ENCODE measurements at regions not wholly inside any gene's neighbourhood (a gene's known extent, or its start where the extent isn't known, plus 50 kb on each side); places are given as distances from the start of the nearest gene placed in this dataset.

DNA sequence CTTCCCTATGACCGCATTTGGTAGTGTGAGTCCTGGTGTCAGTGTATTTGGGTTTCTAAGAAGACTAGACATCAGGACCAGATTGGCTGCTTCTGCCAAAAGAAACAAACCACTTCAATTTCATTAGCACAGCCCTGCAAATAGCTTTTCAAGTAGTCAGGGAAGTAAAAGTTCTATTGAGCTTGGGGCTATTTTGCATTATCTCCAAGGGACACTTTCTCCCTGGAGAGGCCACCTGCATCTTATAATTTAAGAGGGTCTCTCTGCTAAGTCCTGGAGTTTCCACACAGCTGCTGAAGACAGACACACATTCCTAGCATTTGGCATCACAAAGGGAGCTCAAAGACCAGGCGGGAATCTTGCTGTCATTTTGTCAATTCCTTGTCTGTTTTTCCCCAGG is 141.2 kb downstream of the BMP2 start:
- TF ChIP-seq CTCF (conservative IDR thresholded peaks at IDR 0.05; ENCODE audit: low read length) (no peak), EZH2phosphoT487 (IDR thresholded peaks at IDR 0.05; ENCODE audit: borderline replicate concordance) (no peak)
- Histone ChIP-seq H3K4me2 (ENCODE audit: low read depth, low read length, poor library complexity, severe bottlenecking) (no peak overlapping the region), H3K79me2 (ENCODE audit: insufficient read depth, low read length) (no peaks in the 10 kb centered on the region), H3K4me3 (ENCODE audit: low read length, poor library complexity, severe bottlenecking) (no peak overlapping the region), H3K27me3 (ENCODE audit: insufficient read depth, low read length, poor library complexity, severe bottlenecking) (no peaks in the 10 kb centered on the region), H3K9me2 (replicated peaks; ENCODE audit: low read depth, low read length) (no peaks in the 10 kb centered on the region), H2AFZ (ENCODE audit: low read length) (no peak overlapping the region), H3K36me3 (ENCODE audit: insufficient read depth, low read length) (no peaks in the 10 kb centered on the region), H3F3A (ENCODE audit: low read depth) (no peaks in the 10 kb centered on the region), H3K9ac (ENCODE audit: low read depth, low read length, poor library complexity, severe bottlenecking) (no peak overlapping the region), H3K4me1 (ENCODE audit: insufficient read depth, low read length, poor library complexity, severe bottlenecking) (no peaks in the 10 kb centered on the region), H3K9me3 (ENCODE audit: insufficient read depth, low read depth, low read length) (no peaks in the 10 kb centered on the region), H4K20me1 (ENCODE audit: insufficient read depth, low read length, poor library complexity, severe bottlenecking) (no peaks in the 10 kb centered on the region)

DNA sequence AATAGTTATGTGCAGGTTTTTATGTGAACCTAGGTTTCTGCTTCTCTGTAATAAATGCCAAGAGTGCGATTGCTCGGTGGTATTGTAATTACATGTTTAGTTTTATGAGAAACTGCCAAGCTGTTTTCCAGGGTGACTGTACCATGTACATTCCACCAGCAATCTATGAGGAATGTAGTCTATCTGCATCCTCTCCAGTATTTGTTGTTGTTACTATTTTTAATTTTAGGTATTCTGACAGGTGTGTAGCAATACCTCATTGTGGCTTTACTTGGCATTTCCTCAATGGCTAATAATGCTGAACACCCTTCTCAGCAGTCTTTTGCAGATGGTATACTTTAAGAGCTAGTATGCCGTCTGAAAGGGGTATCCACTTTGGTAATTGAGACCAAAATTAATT is 142.1 kb downstream of the BMP2 start:
- no peak for TF ChIP-seq EZH2phosphoT487 (IDR thresholded peaks at IDR 0.05; ENCODE audit: borderline replicate concordance)
- no peak for TF ChIP-seq CTCF (conservative IDR thresholded peaks at IDR 0.05; ENCODE audit: low read length)
- H3K4me2 ChIP-seq (ENCODE audit: low read depth, low read length, poor library complexity, severe bottlenecking): no peak overlapping the region
- no peaks in the 10 kb centered on the region for H4K20me1 ChIP-seq (ENCODE audit: insufficient read depth, low read length, poor library complexity, severe bottlenecking)
- H3K4me1 ChIP-seq (ENCODE audit: insufficient read depth, low read length, poor library complexity, severe bottlenecking): no peaks in the 10 kb centered on the region
- no peak overlapping the region for H3K9ac ChIP-seq (ENCODE audit: low read depth, low read length, poor library complexity, severe bottlenecking)
- H3K4me3 ChIP-seq (ENCODE audit: low read length, poor library complexity, severe bottlenecking): no peak overlapping the region
- no peaks in the 10 kb centered on the region for H3F3A ChIP-seq (ENCODE audit: low read depth)
- H3K9me3 ChIP-seq (ENCODE audit: insufficient read depth, low read depth, low read length): no peaks in the 10 kb centered on the region
- no peaks in the 10 kb centered on the region for H3K79me2 ChIP-seq (ENCODE audit: insufficient read depth, low read length)
- no peak overlapping the region for H2AFZ ChIP-seq (ENCODE audit: low read length)
- H3K27me3 ChIP-seq (ENCODE audit: insufficient read depth, low read length, poor library complexity, severe bottlenecking): no peaks in the 10 kb centered on the region
- no peaks in the 10 kb centered on the region for H3K9me2 ChIP-seq (replicated peaks; ENCODE audit: low read depth, low read length)
- H3K36me3 ChIP-seq (ENCODE audit: insufficient read depth, low read length): no peaks in the 10 kb centered on the region

- no peaks in the 10 kb centered on the region for H3K4me1 ChIP-seq (ENCODE audit: insufficient read depth, low read length, poor library complexity, severe bottlenecking)
- H3K4me3 ChIP-seq (ENCODE audit: low read length, poor library complexity, severe bottlenecking): no peak overlapping the region
- no peak overlapping the region for H3K4me2 ChIP-seq (ENCODE audit: low read depth, low read length, poor library complexity, severe bottlenecking)
- TF ChIP-seq EZH2phosphoT487 (IDR thresholded peaks at IDR 0.05; ENCODE audit: borderline replicate concordance) (no peak), CTCF (conservative IDR thresholded peaks at IDR 0.05; ENCODE audit: low read length) (no peak)
- H3K79me2 ChIP-seq (ENCODE audit: insufficient read depth, low read length): no peaks in the 10 kb centered on the region
- H3K9me3 ChIP-seq (ENCODE audit: insufficient read depth, low read depth, low read length): no peaks in the 10 kb centered on the region
- H3F3A ChIP-seq (ENCODE audit: low read depth): no peaks in the 10 kb centered on the region
- H3K36me3 ChIP-seq (ENCODE audit: insufficient read depth, low read length): no peaks in the 10 kb centered on the region
- H3K9ac ChIP-seq (ENCODE audit: low read depth, low read length, poor library complexity, severe bottlenecking): no peak overlapping the region
- H3K9me2 ChIP-seq (replicated peaks; ENCODE audit: low read depth, low read length): no peaks in the 10 kb centered on the region
- no peak overlapping the region for H2AFZ ChIP-seq (ENCODE audit: low read length)
- H4K20me1 ChIP-seq (ENCODE audit: insufficient read depth, low read length, poor library complexity, severe bottlenecking): no peaks in the 10 kb centered on the region
- no peaks in the 10 kb centered on the region for H3K27me3 ChIP-seq (ENCODE audit: insufficient read depth, low read length, poor library complexity, severe bottlenecking)
These were observed 147.5 kb downstream of the BMP2 start for GRCh38 chr20:6914986-6915385.
